ENCODE measurements at regions not wholly inside any gene's neighbourhood (a gene's known extent, or its start where the extent isn't known, plus 50 kb on each side); places are given as distances from the start of the nearest gene placed in this dataset.

- TF ChIP-seq CTCF (IDR thresholded peaks at IDR 0.05) (no peak), EP300 (IDR thresholded peaks at IDR 0.05) (no peak), POLR2A (IDR thresholded peaks at IDR 0.05) (no peak), POLR2AphosphoS5 (IDR thresholded peaks at IDR 0.05) (no peak)
Observed at GRCh38 chr15:96625256-96625655, 294.8 kb downstream of the NR2F2 start.
